D721Med (cell line): ENCODE measurements at regions not wholly inside any gene's neighbourhood (a gene's known extent, or its start where the extent isn't known, plus 50 kb on each side); places are given as distances from the start of the nearest gene placed in this dataset.

Experiments
- DNase-seq: peaks from one replicate; pipeline ENCODE4 v3.0.0; 2011; ENCODE audit warnings: low spot score; ENCODE audit not compliant: insufficient read length
- FAIRE-seq: peaks from 2 replicates; lab custom pipeline; 2011; peaks lifted over from hg19 to GRCh38; lab: Jason Lieb, UNC
- TF ChIP-seq, protein P1 (sequence below): IDR thresholded peaks from 2 replicates; pipeline ENCODE4 v1.5.1; 2012; ENCODE audit warnings: mild to moderate bottlenecking, control low read depth; ENCODE audit not compliant: insufficient read depth; ENCODE audit errors: missing control alignments

DNA sequence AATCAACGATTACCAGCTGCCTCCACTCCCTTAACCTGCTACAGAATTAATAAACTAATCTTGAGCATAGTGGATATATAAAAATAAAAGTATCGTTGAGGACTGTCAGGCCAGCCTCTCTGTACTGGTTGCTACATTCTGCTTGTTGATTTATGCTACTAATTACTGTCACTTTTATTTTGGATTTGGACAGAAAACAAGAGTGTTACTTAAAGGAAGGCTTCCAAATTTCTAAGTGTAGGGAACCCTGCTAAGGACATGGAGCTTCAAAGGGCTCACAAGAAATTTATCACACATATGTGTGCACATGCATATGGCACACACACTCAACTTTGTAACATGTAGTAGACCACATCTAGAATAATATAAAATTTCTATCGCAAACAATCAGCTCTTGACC is 141.2 kb upstream of the ANKRD1 start:
- DNase-seq (no peak), FAIRE-seq (no peak)
- TF ChIP-seq, protein P1, sequence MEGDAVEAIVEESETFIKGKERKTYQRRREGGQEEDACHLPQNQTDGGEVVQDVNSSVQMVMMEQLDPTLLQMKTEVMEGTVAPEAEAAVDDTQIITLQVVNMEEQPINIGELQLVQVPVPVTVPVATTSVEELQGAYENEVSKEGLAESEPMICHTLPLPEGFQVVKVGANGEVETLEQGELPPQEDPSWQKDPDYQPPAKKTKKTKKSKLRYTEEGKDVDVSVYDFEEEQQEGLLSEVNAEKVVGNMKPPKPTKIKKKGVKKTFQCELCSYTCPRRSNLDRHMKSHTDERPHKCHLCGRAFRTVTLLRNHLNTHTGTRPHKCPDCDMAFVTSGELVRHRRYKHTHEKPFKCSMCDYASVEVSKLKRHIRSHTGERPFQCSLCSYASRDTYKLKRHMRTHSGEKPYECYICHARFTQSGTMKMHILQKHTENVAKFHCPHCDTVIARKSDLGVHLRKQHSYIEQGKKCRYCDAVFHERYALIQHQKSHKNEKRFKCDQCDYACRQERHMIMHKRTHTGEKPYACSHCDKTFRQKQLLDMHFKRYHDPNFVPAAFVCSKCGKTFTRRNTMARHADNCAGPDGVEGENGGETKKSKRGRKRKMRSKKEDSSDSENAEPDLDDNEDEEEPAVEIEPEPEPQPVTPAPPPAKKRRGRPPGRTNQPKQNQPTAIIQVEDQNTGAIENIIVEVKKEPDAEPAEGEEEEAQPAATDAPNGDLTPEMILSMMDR, result no peak

DNA sequence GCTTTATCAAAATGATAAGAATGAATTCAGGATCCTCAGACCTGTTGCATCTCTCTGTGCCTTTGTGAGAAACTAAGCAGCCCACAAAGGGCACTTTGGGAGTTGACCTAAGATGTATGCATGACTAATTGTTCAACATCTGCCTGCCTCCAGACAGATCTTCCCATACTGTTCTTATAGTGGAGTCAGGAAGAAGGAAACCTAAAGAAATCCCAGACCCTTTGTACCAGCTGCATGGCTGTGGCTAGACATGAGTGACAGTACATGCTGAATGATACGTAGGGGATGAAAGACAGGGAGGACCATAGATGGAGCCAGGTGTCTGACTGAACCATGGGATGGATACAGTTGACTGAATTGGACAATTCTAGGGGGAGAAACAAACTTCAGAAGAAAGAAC is 148.7 kb upstream of the PCGF5 start:
- no peak for FAIRE-seq
- TF ChIP-seq, protein P1, result no peak

DNA sequence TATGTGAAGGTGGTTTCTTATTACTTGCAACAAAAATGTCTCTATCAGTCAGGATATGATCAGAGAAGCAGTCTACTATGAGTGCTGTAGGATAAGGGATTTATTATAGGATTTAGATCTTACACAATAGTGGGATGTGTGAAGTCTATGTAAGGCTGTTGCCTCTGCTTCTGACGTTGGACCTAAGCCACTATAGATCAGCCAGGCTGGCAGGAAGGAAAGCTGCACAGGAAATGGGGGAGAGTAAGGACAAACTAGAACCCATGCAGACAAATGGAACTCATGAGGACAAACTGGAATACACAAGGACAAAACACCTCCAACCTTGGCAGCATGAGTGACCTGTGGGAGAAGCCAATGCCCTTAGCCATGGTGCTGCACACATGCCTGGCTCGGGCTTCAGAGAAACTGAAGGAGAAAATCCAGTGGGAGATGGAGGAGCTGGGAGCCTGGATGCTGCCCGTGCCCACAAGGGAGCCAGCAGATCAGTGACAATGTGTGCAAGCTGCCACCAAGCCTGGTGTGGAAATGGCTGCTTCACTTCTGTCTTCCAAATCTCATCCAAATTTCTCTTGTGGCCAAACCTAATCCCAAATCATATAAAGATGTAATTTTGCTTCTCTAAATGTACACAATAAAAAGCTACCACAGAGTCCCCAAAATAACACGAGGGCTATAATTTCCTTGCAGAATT is 147.0 kb upstream of the PCGF5 start:
- DNase-seq (no peak), FAIRE-seq (no peak)
- TF ChIP-seq, protein P1, result no peak

More for the DNA sequence above, 148.7 kb upstream of the PCGF5 start:
- no peak for DNase-seq

DNA sequence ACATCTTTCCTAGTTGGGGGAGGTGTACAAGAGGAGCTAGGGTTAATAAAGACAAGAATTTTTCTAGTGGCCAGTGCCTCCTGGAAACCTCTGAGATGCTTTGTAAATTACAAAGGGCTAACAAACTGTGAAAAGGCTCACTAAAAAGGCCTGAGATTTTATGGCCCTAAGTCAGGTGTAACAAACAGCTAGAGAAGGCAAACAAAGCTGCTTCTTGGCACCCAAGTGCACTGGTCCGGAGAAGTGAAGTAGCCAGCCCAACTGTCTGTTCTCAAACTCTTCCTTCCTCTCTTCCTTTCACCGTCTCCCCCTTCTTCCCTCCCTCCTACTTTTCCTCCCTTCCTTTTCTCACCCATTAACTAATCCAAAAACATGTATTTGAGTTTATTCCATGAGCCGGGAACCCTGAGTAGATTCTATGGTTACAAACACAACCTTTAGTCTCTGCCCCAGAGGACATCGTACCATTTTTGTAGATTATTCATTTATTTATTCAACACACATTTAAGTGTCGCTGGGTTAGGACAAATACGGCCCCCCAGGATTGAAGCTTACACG is 143.4 kb upstream of the PCGF5 start:
- TF ChIP-seq, protein P1, result no peak
- DNase-seq (no peak), FAIRE-seq (no peak)

DNA sequence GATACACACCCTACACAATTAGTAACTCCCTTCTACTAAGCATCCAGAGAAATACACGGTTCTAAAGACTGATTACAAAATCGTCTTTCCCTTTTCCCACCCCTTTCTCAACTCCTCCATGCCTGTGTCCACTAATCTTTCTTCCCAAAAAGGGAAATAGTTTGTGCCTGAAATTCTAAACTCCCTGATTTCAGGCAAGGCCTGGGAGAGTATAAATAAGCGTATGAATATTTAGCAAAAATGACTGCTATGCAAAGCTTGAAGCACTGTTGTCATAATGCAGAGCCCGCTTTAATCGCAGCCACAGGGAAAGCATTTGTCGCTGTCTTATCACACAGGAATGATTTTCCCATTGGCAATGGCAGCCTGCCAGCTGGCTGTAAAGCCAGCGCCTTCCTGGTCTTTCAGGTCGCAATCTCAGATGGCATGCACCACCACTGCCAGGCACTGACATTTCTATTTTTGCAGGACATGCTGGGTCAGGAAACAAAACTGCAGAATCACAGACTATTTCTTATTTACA is 142.9 kb upstream of the PCGF5 start:
- TF ChIP-seq, protein P1, result no peak
- FAIRE-seq, result no peak
- DNase-seq, result no peak

DNA sequence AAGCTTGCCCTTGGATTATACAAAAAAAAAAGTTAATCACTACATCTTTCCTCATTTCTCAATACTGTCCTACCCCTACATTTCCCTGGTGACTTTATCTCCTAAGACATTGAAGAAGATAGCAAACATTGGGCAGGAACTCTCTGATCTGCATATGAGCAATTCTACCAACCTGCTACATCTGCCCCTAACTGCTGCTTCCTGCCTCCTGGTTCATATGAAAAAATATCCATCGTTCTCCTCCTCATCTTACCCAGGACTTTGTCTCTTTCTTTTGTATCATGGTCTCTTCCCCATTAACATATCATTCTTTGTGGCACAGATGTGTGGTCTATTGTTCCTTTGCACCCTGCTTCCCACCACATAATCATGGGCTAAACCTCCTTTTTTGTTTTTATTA is 139.7 kb upstream of the PCGF5 start:
- DNase-seq (no peak), FAIRE-seq (no peak)
- TF ChIP-seq, protein P1, result no peak

DNA sequence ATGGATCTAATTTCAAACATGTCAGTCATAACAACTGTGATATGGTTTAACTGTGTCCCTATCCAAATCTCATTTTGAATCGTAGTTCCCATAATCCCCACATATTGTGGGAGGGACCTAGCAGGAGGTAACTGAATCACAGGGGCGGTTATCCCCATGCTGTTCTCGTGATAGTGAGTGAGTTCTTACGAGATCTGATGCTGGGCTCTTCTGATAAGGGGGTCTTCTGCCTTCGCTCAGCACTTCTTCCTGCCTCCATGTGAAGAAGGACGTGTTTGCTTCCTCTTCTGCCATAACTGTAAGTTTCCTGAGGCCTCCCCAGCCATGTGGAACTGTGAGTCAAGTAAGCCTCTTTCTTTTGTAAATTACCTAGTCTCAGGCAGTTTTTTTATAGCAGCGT is 138.0 kb upstream of the PCGF5 start:
- TF ChIP-seq, protein P1, result no peak
- DNase-seq (no peak), FAIRE-seq (no peak)
